ENCODE measurements at regions not wholly inside any gene's neighbourhood (a gene's known extent, or its start where the extent isn't known, plus 50 kb on each side); places are given as distances from the start of the nearest gene placed in this dataset.

GRCh38 chr7:112701456-112701855 lies 88.7 kb downstream of the TMEM168 start:
- no peak for DNase-seq
- H3K36me3 ChIP-seq: no peaks in the 10 kb centered on the region
- H3K9me3 ChIP-seq: no peaks in the 10 kb centered on the region
- H3K4me1 ChIP-seq: no peaks in the 10 kb centered on the region
- TF ChIP-seq POLR2A (IDR thresholded peaks at IDR 0.05): no peak
- no peak for TF ChIP-seq CTCF (IDR thresholded peaks at IDR 0.05)
- no peak overlapping the region for H3K4me3 ChIP-seq
- intact Hi-C loops (cut with DNase I; ENCODE audit: low total_unique reads): no loop called here
- H3K27ac ChIP-seq: no peak overlapping the region
- no peaks in the 10 kb centered on the region for H3K27me3 ChIP-seq

- intact Hi-C loops (cut with DNase I; ENCODE audit: low total_unique reads): no loop called here
- H3K36me3 ChIP-seq: no peaks in the 10 kb centered on the region
- no peak overlapping the region for H3K4me3 ChIP-seq
- no peak overlapping the region for H3K27ac ChIP-seq
- H3K9me3 ChIP-seq: no peaks in the 10 kb centered on the region
- H3K27me3 ChIP-seq: no peaks in the 10 kb centered on the region
- no peaks in the 10 kb centered on the region for H3K4me1 ChIP-seq
- TF ChIP-seq CTCF (IDR thresholded peaks at IDR 0.05) (no peak), POLR2A (IDR thresholded peaks at IDR 0.05) (no peak)
- DNase-seq: no peak
These were observed 82.5 kb downstream of the TMEM168 start for GRCh38 chr7:112707655-112708054.

- Histone ChIP-seq H3K9me3 (no peaks in the 10 kb centered on the region), H3K4me3 (no peak overlapping the region), H3K36me3 (no peaks in the 10 kb centered on the region), H3K4me1 (no peaks in the 10 kb centered on the region), H3K27me3 (no peaks in the 10 kb centered on the region), H3K27ac (no peak overlapping the region)
- intact Hi-C loops (cut with DNase I; ENCODE audit: low total_unique reads): no loop called here
- DNase-seq: no peak
- TF ChIP-seq POLR2A (IDR thresholded peaks at IDR 0.05) (no peak), CTCF (IDR thresholded peaks at IDR 0.05) (no peak)
These were observed 82.0 kb downstream of the TMEM168 start for GRCh38 chr7:112708236-112708635.

Measured in uterus (tissue), 3 donors.